ENCODE measurements at regions not wholly inside any gene's neighbourhood (a gene's known extent, or its start where the extent isn't known, plus 50 kb on each side); places are given as distances from the start of the nearest gene placed in this dataset.
"Not testable (repeated sequence)": the region's sequence is repeated elsewhere in the genome, so short reads cannot be mapped to it uniquely, and the experiment has no call there.

DNA sequence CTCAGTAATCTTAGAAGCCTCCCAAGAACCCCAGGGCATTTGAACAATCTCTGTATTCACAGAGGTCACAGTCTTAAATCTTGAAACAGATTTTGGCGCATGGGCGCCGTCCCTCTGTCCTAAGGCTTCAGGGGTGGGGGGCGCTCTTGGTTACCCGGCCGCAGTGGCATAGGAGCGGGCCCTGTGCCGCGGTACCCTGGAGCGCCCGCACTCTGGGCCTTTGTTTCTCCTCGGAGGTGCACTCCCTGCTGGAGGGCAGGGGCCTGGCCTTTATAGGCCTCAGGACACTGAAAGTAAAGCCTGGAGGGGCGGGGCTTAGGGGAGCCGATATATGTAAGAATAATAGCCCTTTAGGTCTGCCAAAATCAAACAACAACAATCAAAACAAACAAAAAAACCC, 197.3 kb upstream of the FOLH1 start (continued):
- TF ChIP-seq, protein P1, sequence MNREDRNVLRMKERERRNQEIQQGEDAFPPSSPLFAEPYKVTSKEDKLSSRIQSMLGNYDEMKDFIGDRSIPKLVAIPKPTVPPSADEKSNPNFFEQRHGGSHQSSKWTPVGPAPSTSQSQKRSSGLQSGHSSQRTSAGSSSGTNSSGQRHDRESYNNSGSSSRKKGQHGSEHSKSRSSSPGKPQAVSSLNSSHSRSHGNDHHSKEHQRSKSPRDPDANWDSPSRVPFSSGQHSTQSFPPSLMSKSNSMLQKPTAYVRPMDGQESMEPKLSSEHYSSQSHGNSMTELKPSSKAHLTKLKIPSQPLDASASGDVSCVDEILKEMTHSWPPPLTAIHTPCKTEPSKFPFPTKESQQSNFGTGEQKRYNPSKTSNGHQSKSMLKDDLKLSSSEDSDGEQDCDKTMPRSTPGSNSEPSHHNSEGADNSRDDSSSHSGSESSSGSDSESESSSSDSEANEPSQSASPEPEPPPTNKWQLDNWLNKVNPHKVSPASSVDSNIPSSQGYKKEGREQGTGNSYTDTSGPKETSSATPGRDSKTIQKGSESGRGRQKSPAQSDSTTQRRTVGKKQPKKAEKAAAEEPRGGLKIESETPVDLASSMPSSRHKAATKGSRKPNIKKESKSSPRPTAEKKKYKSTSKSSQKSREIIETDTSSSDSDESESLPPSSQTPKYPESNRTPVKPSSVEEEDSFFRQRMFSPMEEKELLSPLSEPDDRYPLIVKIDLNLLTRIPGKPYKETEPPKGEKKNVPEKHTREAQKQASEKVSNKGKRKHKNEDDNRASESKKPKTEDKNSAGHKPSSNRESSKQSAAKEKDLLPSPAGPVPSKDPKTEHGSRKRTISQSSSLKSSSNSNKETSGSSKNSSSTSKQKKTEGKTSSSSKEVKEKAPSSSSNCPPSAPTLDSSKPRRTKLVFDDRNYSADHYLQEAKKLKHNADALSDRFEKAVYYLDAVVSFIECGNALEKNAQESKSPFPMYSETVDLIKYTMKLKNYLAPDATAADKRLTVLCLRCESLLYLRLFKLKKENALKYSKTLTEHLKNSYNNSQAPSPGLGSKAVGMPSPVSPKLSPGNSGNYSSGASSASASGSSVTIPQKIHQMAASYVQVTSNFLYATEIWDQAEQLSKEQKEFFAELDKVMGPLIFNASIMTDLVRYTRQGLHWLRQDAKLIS (CRISPR knock-in tag; IDR thresholded peaks at IDR 0.05; ENCODE audit: borderline replicate concordance): no peak
- no peak for TF ChIP-seq NFE2L1 (CRISPR knock-in tag; IDR thresholded peaks at IDR 0.05)
- TF ChIP-seq, protein P2, sequence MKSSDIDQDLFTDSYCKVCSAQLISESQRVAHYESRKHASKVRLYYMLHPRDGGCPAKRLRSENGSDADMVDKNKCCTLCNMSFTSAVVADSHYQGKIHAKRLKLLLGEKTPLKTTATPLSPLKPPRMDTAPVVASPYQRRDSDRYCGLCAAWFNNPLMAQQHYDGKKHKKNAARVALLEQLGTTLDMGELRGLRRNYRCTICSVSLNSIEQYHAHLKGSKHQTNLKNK (CRISPR knock-in tag; IDR thresholded peaks at IDR 0.05): no peak
- no peak for TF ChIP-seq GRHL2 (CRISPR knock-in tag; IDR thresholded peaks at IDR 0.05; ENCODE audit: insufficient replicate concordance, severe bottlenecking)

DNA sequence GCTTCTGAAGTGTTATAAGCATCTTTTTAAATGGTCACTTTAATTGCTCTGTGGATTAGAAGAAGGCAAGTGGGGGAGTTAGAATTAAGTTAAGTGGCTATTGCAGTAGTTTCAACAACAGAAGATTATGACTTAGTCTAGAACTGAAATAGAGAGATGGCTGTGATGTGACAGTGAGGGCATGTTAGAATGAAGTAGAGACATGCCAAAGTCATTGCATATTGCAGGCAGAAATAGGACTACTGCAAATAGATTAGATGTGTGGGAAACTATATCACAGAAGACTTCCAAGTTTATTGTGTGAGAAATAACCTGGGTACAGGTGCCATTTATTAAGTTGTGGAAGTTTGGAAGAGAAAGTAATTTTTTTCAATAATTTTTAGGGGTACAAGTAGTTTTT, 187.4 kb upstream of the FOLH1 start:
- H3K4me1 Mint-ChIP-seq; H3K27ac Mint-ChIP-seq; H3K4me3 Mint-ChIP-seq; ATAC-seq; DNase-seq (ENCODE audit: low spot score); POLR2A ChIA-PET; H3K27me3 Mint-ChIP-seq (ENCODE audit: low read depth); CTCF ChIA-PET: not testable (repeated sequence)
- H3K9me3 Mint-ChIP-seq: peaks cover 65% of the 10 kb centered on the region
- peaks cover 40% of the 10 kb centered on the region for H3K36me3 Mint-ChIP-seq

DNA sequence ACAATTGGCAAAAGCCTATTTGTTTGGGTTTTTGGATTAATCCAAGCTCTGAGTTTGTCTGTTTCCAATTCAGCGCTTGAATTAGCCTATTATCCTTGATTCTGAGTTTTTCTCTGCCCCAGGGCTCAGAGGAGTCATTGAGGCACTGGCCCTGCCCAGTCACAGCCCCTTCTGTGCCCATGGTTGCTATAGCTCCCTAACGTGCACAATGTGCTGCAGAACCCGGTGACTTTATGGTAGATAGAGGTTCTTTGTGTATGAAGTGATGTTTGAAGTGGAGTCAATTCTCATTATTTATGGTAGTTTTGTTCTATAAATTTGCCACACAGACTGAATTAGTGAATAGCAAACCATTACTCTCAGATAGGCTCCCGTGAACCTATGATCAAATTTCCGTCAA, 182.0 kb upstream of the FOLH1 start:
- Mint-ChIP-seq H3K36me3 (peaks cover 19% of the 10 kb centered on the region), H3K9me3 (peaks cover 41% of the 10 kb centered on the region)
- H3K4me1 Mint-ChIP-seq; ATAC-seq; POLR2A ChIA-PET; H3K27me3 Mint-ChIP-seq (ENCODE audit: low read depth); DNase-seq (ENCODE audit: low spot score); CTCF ChIA-PET; H3K4me3 Mint-ChIP-seq; H3K27ac Mint-ChIP-seq: not testable (repeated sequence)

DNA sequence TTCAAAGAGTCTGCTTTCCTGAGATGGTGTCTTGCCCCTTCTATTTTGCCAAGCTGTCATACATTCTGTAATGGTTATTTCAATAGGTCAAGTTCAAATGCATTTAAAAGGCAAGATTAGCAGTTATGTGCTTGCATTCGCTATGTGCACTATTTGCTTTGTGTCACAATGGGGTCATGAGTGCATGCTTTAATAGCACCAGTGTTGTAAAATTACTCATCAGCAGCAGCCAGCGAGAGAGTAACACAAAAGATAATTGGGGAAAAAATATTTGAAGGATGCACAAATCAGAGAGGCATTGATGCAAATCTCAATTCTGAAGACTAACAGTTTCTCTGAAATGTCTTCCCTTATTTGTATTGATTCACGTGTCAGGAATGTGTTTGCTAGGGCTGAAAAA, 180.7 kb upstream of the FOLH1 start:
- CTCF ChIA-PET; H3K4me1 Mint-ChIP-seq; ATAC-seq; DNase-seq (ENCODE audit: low spot score); H3K4me3 Mint-ChIP-seq; H3K27me3 Mint-ChIP-seq (ENCODE audit: low read depth); H3K27ac Mint-ChIP-seq; POLR2A ChIA-PET: not testable (repeated sequence)
- Mint-ChIP-seq H3K36me3 (peaks cover 17% of the 10 kb centered on the region), H3K9me3 (peaks cover 31% of the 10 kb centered on the region)

DNA sequence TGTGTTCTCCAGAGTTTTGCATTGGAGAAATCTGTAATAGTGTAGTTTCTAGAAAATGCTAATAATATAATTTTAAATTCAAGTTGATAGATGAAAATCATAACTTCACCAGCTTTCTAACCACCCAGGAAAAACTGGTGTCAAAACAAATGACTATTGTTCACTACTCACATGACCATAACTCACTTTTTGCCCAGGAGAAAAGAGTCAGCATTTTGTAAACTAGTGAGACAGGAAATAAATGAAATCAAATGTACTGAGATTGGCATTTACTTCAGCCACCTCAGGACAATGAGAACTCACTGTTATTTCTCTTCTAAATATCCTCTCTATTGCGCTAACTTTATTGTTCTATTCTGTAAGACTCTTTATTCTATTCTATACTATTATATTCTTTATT, 176.0 kb upstream of the FOLH1 start:
- ATAC-seq; DNase-seq (ENCODE audit: low spot score); H3K27ac Mint-ChIP-seq; H3K4me3 Mint-ChIP-seq; H3K4me1 Mint-ChIP-seq; POLR2A ChIA-PET; CTCF ChIA-PET; H3K27me3 Mint-ChIP-seq (ENCODE audit: low read depth): not testable (repeated sequence)
- Mint-ChIP-seq H3K36me3 (peaks cover 22% of the 10 kb centered on the region), H3K9me3 (peaks cover 27% of the 10 kb centered on the region)

DNA sequence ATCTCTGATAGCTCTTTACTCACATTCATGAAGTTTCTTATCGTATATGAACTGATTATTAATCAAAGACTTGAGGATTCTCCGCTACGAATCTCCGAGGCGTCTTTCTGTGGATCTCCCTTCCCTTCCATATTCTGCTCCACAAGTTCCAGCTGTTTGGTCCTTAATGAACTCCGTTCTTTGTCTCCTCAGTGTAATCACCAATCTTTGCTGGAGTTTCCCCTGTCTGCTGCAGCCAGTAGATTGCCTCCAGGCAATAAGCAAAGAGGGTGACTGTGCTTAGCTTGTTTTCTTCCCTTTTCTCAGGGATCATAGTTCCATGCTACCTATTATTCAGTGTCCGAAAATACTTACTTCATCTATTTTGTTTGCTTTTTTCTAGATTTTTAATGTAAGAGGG, 169.6 kb upstream of the FOLH1 start:
- Mint-ChIP-seq H3K9me3 (peaks cover 55% of the 10 kb centered on the region), H3K36me3 (peaks cover 40% of the 10 kb centered on the region), H3K27me3 (ENCODE audit: low read depth) (no peaks in the 10 kb centered on the region; the same call in 1 of the 2 replicates), H3K4me1 (peaks cover 6% of the 10 kb centered on the region), H3K4me3 (no peak overlapping the region), H3K27ac (no peak overlapping the region)
- DNase-seq (ENCODE audit: low spot score): no peak
- ChIA-PET POLR2A (no interaction called here), CTCF (no interaction called here)
- TF ChIP-seq IRF2 (CRISPR knock-in tag; IDR thresholded peaks at IDR 0.05; ENCODE audit: borderline replicate concordance, low read depth) (no peak), ZNF416 (CRISPR knock-in tag; IDR thresholded peaks at IDR 0.05) (no peak), CBFB (CRISPR knock-in tag; IDR thresholded peaks at IDR 0.05; ENCODE audit: low read depth) (no peak), GTF2I (CRISPR knock-in tag; conservative IDR thresholded peaks at IDR 0.05) (no peak), PRRX2 (CRISPR knock-in tag; IDR thresholded peaks at IDR 0.05) (no peak), SP1 (CRISPR knock-in tag; conservative IDR thresholded peaks at IDR 0.05) (no peak), ESRRA (CRISPR knock-in tag; IDR thresholded peaks at IDR 0.05; ENCODE audit: borderline replicate concordance) (no peak), GABPB1 (CRISPR knock-in tag; IDR thresholded peaks at IDR 0.05) (no peak)
- TF ChIP-seq, protein P3, sequence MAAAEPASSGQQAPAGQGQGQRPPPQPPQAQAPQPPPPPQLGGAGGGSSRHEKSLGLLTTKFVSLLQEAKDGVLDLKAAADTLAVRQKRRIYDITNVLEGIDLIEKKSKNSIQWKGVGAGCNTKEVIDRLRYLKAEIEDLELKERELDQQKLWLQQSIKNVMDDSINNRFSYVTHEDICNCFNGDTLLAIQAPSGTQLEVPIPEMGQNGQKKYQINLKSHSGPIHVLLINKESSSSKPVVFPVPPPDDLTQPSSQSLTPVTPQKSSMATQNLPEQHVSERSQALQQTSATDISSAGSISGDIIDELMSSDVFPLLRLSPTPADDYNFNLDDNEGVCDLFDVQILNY (CRISPR knock-in tag; IDR thresholded peaks at IDR 0.05): no peak
- TF ChIP-seq, protein P2 (CRISPR knock-in tag; IDR thresholded peaks at IDR 0.05): no peak
- TF ChIP-seq, protein P4, sequence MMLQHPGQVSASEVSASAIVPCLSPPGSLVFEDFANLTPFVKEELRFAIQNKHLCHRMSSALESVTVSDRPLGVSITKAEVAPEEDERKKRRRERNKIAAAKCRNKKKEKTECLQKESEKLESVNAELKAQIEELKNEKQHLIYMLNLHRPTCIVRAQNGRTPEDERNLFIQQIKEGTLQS (CRISPR knock-in tag; conservative IDR thresholded peaks at IDR 0.05): no peak
- no peak for ATAC-seq

DNA sequence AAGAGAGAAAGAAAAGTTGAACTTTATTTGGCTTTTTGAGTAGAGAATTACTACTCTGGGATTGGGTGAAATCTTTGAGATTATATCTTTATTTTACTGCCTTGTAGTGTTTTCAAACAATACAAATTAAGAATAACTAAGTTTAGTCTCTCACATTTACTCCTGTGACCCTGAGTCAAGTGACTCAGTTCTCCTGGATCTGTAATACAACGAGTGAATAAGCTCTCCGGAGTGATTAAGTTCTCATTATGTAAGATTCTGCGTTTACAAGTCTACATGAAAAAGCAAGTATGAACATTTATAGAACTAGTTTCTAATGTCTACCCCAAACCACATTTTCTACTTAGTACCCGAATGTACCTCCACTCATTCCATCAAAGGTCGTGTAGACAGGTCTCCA, 165.5 kb upstream of the FOLH1 start:
- ATAC-seq; H3K27ac Mint-ChIP-seq; H3K4me1 Mint-ChIP-seq; H3K27me3 Mint-ChIP-seq (ENCODE audit: low read depth); DNase-seq (ENCODE audit: low spot score); POLR2A ChIA-PET; CTCF ChIA-PET; H3K4me3 Mint-ChIP-seq: not testable (repeated sequence)
- Mint-ChIP-seq H3K9me3 (peaks cover 58% of the 10 kb centered on the region), H3K36me3 (peaks cover 40% of the 10 kb centered on the region)

DNA sequence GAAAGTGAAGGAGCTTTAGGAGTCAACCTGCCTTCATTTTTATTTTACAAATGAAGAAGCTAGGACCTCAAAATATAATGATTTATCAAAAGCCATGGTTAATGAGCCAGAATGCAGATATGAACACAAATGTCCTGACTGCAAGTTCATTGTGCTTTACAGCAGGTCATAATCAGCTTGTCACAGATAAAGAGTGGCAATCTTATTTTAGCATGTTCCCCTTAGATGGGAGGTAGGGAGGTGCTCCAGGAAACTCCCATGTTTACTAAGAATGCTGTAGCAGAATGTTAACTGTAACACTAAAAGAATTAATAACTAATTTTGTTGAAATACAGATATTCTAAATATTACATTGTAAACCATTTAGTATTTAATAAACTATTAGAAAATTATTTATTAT, 165.0 kb upstream of the FOLH1 start:
- ATAC-seq; DNase-seq (ENCODE audit: low spot score); H3K27me3 Mint-ChIP-seq (ENCODE audit: low read depth); POLR2A ChIA-PET; H3K4me3 Mint-ChIP-seq; H3K27ac Mint-ChIP-seq; CTCF ChIA-PET; H3K4me1 Mint-ChIP-seq: not testable (repeated sequence)
- H3K36me3 Mint-ChIP-seq: peaks cover 40% of the 10 kb centered on the region
- H3K9me3 Mint-ChIP-seq: peaks cover 58% of the 10 kb centered on the region
